LNCaP clone FGC (cell line): ENCODE measurements at regions not wholly inside any gene's neighbourhood (a gene's known extent, or its start where the extent isn't known, plus 50 kb on each side); places are given as distances from the start of the nearest gene placed in this dataset.
A peak's percentile ranks its signal among the peaks of the same experiment; 100 is the strongest.

Experiments
- DNase-seq: peaks from one replicate; pipeline ENCODE4 v3.0.0-alpha.2; 2011; ENCODE audit warnings: low read depth
- H3K4me3 ChIP-seq: 2 replicates; pipeline ENCODE4 v1.5.1; 2011; ENCODE audit warnings: mild to moderate bottlenecking, low read depth, low read length, control low read depth
- CTCF ChIP-seq: IDR thresholded peaks from 2 replicates; pipeline ENCODE4 v1.5.1; 2012; ENCODE audit warnings: mild to moderate bottlenecking; ENCODE audit not compliant: control insufficient read depth, insufficient read depth; ENCODE audit errors: extremely low read depth

GRCh38 chr11:104332110-104332509 is 168.2 kb upstream of the PDGFD start:
- TF ChIP-seq CTCF: peak; percentile 37
- H3K4me3 ChIP-seq: no peak overlapping the region
- DNase-seq: no peak

- no peak for TF ChIP-seq CTCF
Measured at GRCh38 chr11:104329078-104329665, 165.2 kb upstream of the PDGFD start.

GRCh38 chr11:104328512-104328907 is 164.6 kb upstream of the PDGFD start:
- no peak overlapping the region for H3K4me3 ChIP-seq
- no peak for DNase-seq
- no peak for TF ChIP-seq CTCF

More at GRCh38 chr11:104329078-104329665, 165.2 kb upstream of the PDGFD start:
- no peak overlapping the region for H3K4me3 ChIP-seq
- no peak for DNase-seq

GRCh38 chr11:104327861-104328511 is 164.0 kb upstream of the PDGFD start:
- H3K4me3 ChIP-seq: no peak overlapping the region
- TF ChIP-seq CTCF: no peak
- DNase-seq: peak; percentile 50

GRCh38 chr11:104325093-104325492 is 161.1 kb upstream of the PDGFD start:
- DNase-seq: no peak
- no peak overlapping the region for H3K4me3 ChIP-seq
- TF ChIP-seq CTCF: no peak

- TF ChIP-seq CTCF: no peak
- DNase-seq: no peak
- H3K4me3 ChIP-seq: no peak overlapping the region
Measured at GRCh38 chr11:104324276-104324675, 160.3 kb upstream of the PDGFD start.

- no peak overlapping the region for H3K4me3 ChIP-seq
- TF ChIP-seq CTCF: no peak
- DNase-seq: peak; percentile 99
Measured at GRCh38 chr11:104323841-104324240, 159.9 kb upstream of the PDGFD start.
